Forelimb muscle (tissue), 1 donor: ENCODE measurements at regions not wholly inside any gene's neighbourhood (a gene's known extent, or its start where the extent isn't known, plus 50 kb on each side); places are given as distances from the start of the nearest gene placed in this dataset.

Experiments
- DNase-seq: peaks from one replicate; pipeline ENCODE4 v3.0.0-alpha.2; 2013; ENCODE audit warnings: low read depth

GRCh38 chr4:151940926-151941617 is 180.3 kb upstream of the GATB start:
- no peak for DNase-seq

DNA sequence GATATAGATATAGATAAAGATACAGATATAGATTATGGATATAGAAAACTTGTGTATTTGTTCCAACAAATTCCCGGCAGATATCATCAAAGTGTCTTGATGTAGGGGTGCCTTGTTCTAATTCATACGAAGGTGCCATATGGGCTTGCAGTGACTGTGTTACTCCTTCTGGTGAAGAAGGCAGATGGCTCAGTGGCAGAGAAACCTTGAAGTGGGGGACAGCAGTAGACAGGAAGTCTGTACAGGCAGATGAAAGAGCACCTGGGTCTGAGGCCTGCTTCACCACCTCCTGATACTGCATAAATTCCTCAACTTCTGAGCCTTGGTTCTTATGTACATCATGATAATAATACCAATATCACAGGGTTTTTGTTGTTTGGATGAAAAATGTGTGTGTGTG is 179.5 kb upstream of the GATB start:
- no peak for DNase-seq

- DNase-seq = no peak
Measured at GRCh38 chr4:151939670-151940069, 178.9 kb upstream of the GATB start.

DNA sequence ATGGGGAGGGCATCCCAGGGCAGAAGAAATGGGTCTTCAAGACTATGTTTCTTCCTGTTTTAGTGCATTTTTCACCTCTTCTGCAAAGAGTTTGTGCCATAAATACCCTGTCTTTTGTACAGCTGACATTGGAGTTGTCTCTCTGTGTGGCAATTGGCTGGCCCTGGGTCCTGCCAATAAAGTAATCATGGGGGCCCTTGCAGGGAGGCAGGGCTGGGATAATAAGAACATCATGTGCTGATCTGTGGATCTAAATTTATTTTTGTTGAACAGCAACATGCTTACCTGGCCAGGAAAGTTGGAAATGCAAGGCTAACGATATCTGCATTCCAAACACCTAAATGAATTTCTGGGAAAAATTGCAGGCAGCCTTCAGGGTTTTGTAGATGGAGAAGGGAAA is 174.6 kb upstream of the GATB start:
- DNase-seq = no peak

- DNase-seq = no peak
Measured at GRCh38 chr4:151934766-151935165, 174.0 kb upstream of the GATB start.

DNA sequence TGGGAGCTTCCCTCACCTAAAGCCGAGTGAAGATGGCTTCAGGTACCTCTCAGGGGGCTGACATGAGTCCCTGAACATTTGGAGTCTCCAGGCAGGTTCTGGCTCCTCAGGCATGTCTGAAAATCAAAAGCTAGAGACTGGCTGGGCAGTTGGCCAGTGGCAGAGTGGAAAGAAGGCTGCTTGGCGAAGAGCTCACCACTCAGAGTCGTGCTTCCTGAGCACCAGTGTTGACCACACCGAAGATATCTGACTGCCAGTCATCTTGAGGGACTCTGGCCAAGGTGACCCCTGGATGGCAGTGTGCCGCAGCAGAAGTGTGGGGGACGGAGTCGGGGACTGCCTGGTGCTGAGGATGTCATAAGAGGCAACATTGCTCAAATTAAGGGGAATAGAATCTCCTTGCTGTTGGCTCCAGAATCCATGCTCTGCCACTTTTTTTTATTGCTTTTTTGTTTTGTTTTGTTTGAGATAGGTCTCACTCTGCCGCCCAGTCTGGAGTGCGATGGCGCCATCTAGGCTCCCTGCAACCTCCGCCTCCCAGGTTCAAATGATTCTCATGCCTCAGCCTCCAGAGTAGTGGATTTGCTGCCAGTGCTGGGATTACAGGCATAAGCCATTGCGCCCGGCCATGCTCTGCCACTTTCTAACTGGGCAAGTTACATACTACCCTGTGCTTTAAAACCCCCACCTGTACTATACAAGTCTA is 172.5 kb upstream of the GATB start:
- no peak for DNase-seq

DNA sequence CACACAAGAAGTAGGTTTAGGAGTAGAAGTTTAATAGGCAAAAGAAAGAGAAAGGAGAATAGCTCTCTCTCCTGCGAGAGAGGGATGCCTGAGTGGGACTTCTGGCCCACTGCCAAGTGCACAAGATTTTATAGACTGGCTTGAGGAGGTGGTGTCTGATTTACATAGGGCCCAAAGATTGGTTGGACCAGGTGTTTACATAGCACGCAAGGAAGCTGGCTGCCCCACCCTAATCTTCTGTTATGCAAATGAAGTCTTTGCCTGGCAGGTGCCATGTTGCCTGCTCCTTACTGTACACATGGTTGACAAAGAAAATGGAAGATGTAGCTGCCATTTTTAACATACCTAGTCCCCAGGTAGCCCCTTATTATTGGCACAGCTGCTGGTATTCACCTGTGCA is 170.8 kb upstream of the GATB start:
- DNase-seq = no peak

DNA sequence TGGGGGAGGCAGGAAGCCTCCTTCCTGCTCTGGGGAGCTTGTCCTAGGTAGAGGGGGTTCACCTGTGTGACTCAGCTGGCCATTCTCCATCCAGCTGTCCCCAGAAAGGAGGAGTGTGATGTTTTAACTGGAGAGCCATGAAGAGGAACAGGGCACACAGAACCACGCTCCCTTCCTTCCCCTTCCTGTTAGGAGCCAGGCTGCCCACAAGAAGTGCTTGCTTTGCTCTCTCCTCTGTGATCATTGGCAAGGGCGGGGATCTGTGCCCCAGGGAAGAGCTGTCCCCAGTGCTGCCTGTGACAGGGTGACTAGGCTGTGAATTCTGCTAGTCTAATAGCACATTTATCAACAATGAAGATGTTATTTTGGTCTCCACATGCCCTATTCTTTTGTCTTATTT is 169.6 kb upstream of the GATB start:
- no peak for DNase-seq

DNA sequence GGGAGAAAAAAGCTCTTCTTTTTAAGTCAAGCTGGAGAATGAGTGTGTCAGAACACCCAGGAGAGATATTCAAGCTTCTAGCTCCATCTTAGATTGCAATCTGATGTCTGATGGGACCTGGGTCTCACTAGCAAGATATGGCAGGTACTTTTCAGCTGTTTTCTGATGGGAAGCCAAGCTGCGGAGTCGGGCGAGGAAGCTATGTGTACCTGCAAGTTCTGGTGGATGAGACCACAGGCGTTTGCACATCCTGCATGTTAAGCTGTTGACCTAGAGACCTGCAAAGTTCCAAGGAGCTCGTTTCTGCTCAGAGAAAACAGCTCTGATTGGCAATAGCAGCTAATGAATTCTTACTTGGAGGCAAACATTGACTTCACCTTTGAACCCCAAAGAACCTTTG is 167.3 kb upstream of the GATB start:
- DNase-seq = no peak

DNA sequence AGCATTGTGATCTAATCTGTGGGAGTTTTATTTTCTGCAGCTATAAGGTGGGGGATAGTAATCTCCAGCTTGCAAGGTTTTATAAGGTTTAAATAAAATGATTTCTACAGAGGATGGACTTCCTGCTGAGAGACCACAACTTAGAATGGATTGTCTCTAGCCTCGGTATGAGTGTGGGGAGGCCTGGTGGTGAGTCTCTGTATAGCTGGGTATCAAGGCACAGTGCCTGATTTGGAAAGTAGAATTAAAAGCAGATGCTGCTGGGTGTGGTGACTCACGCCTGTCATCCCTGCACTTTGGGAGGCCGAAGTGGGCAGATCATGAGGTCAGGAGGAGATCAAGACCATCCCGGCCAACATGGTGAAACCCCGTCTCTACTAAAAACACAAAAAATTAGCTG is 162.0 kb upstream of the GATB start:
- no peak for DNase-seq

DNA sequence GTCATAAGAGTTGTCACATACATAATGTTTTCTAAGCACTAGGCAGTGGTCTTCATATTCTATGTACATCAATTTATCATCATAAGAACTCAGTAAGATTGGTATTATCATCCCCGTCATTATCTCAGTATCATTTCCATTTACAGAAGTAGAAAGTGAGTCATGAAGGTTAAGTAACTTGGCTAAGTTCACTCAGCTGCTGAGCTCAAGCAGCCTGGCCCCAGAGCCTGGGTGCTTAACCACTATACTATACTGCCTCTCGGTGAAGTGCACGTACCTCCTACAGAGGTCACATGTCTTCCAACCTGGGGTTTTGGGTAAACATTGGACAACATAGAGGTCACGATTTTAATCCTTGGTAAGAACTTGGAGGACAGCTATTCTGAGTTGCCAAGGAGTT is 161.5 kb upstream of the GATB start:
- DNase-seq = no peak

GRCh38 chr4:151921811-151922210 is 161.0 kb upstream of the GATB start:
- no peak for DNase-seq

GRCh38 chr4:151921386-151921785 is 160.6 kb upstream of the GATB start:
- DNase-seq = no peak

- no peak for DNase-seq
Measured at GRCh38 chr4:151917145-151917734, 156.4 kb upstream of the GATB start.

DNA sequence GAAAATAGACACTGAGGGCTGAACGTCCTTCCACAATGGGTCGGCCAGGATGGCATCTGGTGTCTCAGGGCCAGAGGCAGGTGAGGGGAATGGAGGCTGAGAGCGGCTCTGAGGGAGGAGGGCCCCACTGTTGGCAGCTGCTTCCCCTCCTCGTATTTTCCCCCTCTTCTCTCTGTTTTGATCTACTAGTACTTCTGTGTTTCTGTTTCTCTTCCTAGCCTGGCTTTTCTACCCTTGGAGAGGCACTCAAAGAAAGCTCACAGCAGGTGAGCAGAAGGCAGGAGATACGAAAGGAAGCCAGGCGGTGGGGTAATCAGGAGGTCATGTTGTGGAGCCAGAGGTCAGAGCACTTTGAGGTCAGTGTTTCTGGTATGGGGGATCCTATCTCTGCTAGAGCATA is 151.8 kb upstream of the GATB start:
- no peak for DNase-seq

DNA sequence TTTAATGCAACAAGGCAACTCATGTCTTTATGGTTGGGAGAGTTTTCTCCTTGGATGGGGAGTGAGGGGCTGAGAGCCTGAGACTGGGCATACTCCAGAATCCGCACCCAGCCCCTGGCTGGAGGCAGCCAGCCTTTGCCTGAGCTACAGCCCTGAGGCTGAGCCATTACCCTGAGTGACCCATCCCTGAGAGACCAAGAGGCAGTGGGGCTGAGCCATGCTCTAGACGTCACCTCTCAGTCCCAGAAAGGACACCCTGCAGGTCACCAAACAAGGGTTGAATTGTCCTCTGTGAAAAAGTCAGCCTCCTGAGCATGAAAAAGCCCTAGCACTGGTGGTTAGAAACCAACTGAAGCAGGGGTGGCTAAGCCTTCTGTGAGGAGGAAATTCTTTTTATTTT is 151.2 kb upstream of the GATB start:
- DNase-seq = no peak

DNA sequence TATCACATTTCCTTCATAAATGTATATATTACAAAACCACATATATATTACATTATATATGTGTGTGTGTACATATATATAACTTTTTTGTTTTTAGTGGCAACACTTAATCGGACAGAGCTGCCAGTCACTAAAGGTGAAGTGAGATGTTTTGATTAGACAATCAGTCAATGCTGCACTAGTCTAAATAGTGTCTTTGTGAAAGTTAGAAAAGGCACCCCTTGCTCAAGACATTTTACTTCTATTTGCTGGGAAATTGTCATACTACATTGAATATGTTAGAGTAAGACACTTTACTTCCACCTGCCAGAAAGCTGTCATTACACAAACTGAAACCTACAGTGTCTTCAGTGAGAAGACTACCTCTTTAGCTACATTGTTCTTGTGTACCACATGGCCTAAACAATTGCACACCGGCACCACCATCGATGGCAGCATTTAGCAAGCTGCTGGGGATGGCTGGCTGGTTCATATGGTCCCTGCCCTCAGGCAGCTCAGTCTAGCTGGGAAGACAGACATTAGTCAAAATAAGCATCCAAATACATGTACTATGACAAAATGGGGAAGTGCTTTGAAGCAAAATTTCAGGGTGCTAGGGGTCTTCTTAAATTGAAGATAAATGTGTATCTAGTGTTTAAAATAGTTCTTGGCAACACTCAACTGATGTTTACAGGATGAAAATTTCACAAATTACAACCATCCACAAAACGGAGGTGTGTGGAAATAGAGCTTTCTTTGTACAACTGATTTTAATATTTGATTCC is 148.1 kb upstream of the GATB start:
- DNase-seq = no peak

DNA sequence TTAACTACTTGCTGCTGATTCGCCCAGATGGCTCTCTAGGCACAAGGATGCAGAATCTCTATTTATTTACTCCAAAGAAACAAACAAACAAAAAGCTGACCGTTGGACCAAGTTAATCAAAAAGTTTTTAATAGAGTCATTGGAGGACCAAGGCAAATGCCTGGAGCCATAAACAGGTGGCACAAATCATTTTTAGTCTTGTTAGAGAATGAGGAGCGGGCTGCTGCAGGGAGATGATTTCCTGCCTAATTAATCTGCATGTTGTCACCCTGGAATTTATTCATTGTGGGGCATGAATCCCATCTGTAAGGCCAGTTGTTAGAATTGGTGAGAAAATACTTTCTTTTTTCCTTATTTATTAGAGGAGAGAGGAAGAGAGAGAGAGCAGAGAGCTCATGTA is 147.4 kb upstream of the GATB start:
- DNase-seq = no peak

DNA sequence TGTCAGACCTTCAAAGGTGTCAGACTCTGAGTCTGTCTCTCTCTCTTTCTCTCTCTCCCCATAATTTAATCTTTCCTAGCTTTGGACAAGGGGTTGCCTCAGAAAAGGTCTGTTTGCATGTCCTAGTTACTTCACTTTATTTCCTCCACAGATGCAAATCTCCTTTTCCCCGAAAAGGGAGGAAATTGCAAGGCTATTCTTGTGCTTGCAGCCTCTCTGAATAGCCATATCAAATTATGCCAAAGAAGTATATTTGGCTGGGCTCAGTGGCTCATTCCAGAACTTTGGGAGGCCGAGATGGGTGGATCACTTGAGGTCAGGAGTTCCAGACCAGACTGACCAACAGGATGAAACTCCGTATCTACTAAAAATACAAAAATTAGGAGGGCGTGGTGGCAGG is 145.6 kb upstream of the GATB start:
- no peak for DNase-seq

- DNase-seq = no peak
Measured at GRCh38 chr4:151905197-151905596, 144.4 kb upstream of the GATB start.

DNA sequence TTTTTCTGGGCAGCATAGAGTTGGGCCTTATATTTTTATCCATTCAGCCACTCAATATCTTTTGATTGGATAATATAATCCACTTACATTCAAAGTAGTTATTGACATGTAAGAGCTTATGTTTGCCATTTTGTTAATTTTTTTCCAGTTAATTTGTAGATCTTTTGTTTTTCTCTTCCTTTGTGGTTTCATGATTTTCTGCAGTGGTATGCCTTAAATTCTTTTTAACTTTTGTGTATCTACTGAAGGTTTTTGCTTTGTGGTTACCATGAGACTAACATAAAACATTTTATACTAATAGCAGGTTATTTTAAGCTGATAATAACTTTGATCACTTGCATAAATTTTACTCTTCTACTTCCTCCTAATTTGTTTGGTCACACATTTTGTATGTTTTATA is 140.8 kb upstream of the GATB start:
- no peak for DNase-seq

DNA sequence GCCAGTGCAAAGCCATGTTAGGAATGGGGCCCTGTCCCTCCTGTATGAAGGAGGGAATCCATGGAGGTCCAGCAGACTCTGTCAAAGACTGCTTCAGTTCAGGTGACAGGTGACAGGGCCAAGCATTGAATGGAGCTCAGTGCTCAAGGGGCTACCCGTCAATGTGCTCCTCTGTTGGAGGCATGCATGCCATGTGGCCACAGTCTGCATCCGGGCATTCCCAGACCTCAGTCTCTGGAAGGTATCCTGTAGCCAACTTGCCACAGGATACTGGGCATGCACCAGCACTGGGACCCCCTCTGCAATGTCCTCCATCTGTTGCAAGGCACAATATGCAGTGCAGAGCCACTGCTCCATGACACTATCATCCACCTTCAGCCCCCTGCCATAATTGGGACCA is 136.1 kb upstream of the GATB start:
- DNase-seq = no peak

DNA sequence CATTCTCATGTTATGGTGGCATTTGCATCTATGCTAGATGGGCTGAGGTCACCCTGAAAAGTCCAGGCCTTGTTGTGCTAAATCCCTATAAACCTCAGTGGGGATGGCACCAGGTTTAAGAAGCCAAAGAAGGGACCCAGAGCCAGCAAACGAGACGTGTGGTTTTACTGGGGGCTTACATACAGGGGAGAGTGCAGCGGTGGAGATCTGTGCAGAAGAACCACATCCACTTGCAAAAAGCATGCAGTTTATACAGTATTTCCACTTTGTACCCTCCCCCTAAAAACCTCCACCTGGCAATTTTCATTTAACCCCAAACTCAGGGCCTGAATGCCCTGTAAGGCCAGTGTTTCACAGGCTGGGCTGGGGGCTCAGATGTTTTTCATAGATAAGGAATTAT is 134.9 kb upstream of the GATB start:
- no peak for DNase-seq
